ENCODE measurements at regions not wholly inside any gene's neighbourhood (a gene's known extent, or its start where the extent isn't known, plus 50 kb on each side); places are given as distances from the start of the nearest gene placed in this dataset.
"Not testable (repeated sequence)": the region's sequence is repeated elsewhere in the genome, so short reads cannot be mapped to it uniquely, and the experiment has no call there.

- Mint-ChIP-seq H3K4me3 (ENCODE audit: unreplicated experiment) (no peak overlapping the region), H3K27me3 (ENCODE audit: low read depth) (no peaks in the 10 kb centered on the region), H3K9me3 (ENCODE audit: low read depth) (no peaks in the 10 kb centered on the region), H3K27ac (ENCODE audit: unreplicated experiment) (no peak overlapping the region), H3K36me3 (ENCODE audit: low read depth) (no peaks in the 10 kb centered on the region), H3K4me1 (ENCODE audit: low read depth) (peaks cover 8% of the 10 kb centered on the region)
- TF ChIP-seq CTCF (IDR thresholded peaks at IDR 0.05), result no peak
- no peak for DNase-seq (ENCODE audit: low spot score)
These were observed 433.8 kb upstream of the CBLB start for GRCh38 chr3:106302451-106303221.

GRCh38 chr3:106303766-106304165 lies 435.0 kb upstream of the CBLB start:
- TF ChIP-seq CTCF (IDR thresholded peaks at IDR 0.05), result no peak
- H3K4me1 Mint-ChIP-seq (ENCODE audit: low read depth), result peaks cover 8% of the 10 kb centered on the region
- H3K27ac Mint-ChIP-seq (ENCODE audit: unreplicated experiment), result no peak overlapping the region
- no peak for DNase-seq (ENCODE audit: low spot score)
- no peaks in the 10 kb centered on the region for H3K9me3 Mint-ChIP-seq (ENCODE audit: low read depth)
- H3K27me3 Mint-ChIP-seq (ENCODE audit: low read depth), result no peaks in the 10 kb centered on the region
- no peak overlapping the region for H3K4me3 Mint-ChIP-seq (ENCODE audit: unreplicated experiment)
- no peaks in the 10 kb centered on the region for H3K36me3 Mint-ChIP-seq (ENCODE audit: low read depth)

- DNase-seq (ENCODE audit: low spot score), result no peak
- Mint-ChIP-seq H3K27me3 (ENCODE audit: low read depth) (no peaks in the 10 kb centered on the region), H3K4me3 (ENCODE audit: unreplicated experiment) (no peak overlapping the region), H3K9me3 (ENCODE audit: low read depth) (no peaks in the 10 kb centered on the region), H3K4me1 (ENCODE audit: low read depth) (peaks cover 4% of the 10 kb centered on the region), H3K27ac (ENCODE audit: unreplicated experiment) (no peak overlapping the region), H3K36me3 (ENCODE audit: low read depth) (no peaks in the 10 kb centered on the region)
- no peak for TF ChIP-seq CTCF (IDR thresholded peaks at IDR 0.05)
These were observed 436.3 kb upstream of the CBLB start for GRCh38 chr3:106305127-106305526.

GRCh38 chr3:106305882-106306435 lies 437.1 kb upstream of the CBLB start:
- no peak overlapping the region for H3K27ac Mint-ChIP-seq (ENCODE audit: unreplicated experiment)
- no peaks in the 10 kb centered on the region for H3K36me3 Mint-ChIP-seq (ENCODE audit: low read depth)
- H3K4me3 Mint-ChIP-seq (ENCODE audit: unreplicated experiment), result no peak overlapping the region
- no peaks in the 10 kb centered on the region for H3K9me3 Mint-ChIP-seq (ENCODE audit: low read depth)
- TF ChIP-seq CTCF (IDR thresholded peaks at IDR 0.05), result no peak
- H3K4me1 Mint-ChIP-seq (ENCODE audit: low read depth), result peaks cover 4% of the 10 kb centered on the region
- DNase-seq (ENCODE audit: low spot score), result no peak
- no peaks in the 10 kb centered on the region for H3K27me3 Mint-ChIP-seq (ENCODE audit: low read depth)

- H3K36me3 Mint-ChIP-seq (ENCODE audit: low read depth), result no peaks in the 10 kb centered on the region
- H3K9me3 Mint-ChIP-seq (ENCODE audit: low read depth), result peaks cover 5% of the 10 kb centered on the region
- DNase-seq (ENCODE audit: low spot score), result no peak
- H3K4me1 Mint-ChIP-seq (ENCODE audit: low read depth), result peaks cover 4% of the 10 kb centered on the region
- no peak for TF ChIP-seq CTCF (IDR thresholded peaks at IDR 0.05)
- no peak overlapping the region for H3K4me3 Mint-ChIP-seq (ENCODE audit: unreplicated experiment)
- no peak overlapping the region for H3K27ac Mint-ChIP-seq (ENCODE audit: unreplicated experiment)
- no peaks in the 10 kb centered on the region for H3K27me3 Mint-ChIP-seq (ENCODE audit: low read depth)
These were observed 440.5 kb upstream of the CBLB start for GRCh38 chr3:106309274-106309673.

- H3K9me3 Mint-ChIP-seq (ENCODE audit: low read depth); H3K27ac Mint-ChIP-seq (ENCODE audit: unreplicated experiment); H3K36me3 Mint-ChIP-seq (ENCODE audit: low read depth); H3K27me3 Mint-ChIP-seq (ENCODE audit: low read depth); H3K4me3 Mint-ChIP-seq (ENCODE audit: unreplicated experiment); DNase-seq (ENCODE audit: low spot score); H3K4me1 Mint-ChIP-seq (ENCODE audit: low read depth): not testable (repeated sequence)
These were observed 441.0 kb upstream of the CBLB start for GRCh38 chr3:106309798-106310197.

Data from chondrocyte (in vitro differentiated cells).